HG02798 (cell line): ENCODE measurements at regions not wholly inside any gene's neighbourhood (a gene's known extent, or its start where the extent isn't known, plus 50 kb on each side); places are given as distances from the start of the nearest gene placed in this dataset.
"Not testable (repeated sequence)": the region's sequence is repeated elsewhere in the genome, so short reads cannot be mapped to it uniquely, and the experiment has no call there.

Experiments used
- ATAC-seq: cut with Tn5 transposase; IDR thresholded peaks from one replicate; pipeline ENCODE4 v1.9.1; 2021; ENCODE audit warnings: mild to moderate bottlenecking; ENCODE audit not compliant: unreplicated experiment, poor library complexity

DNA sequence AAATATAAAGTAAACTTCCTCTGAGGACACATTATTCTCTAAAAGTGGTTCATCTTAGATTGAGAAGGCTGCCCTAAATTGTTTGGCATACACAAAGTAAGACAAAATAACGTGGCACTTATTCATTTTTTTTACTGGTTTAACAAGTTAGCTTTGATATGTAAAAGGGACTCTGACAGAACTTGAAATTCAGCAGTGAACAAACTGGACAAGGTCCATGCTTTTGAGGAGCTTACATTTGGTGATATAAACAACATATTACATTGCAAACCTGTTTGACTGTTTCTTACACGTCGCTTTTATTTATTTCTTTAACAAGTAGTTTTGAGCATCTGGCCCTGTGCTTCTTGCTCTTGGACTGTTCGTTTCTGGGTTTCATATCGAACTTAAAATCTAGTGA lies 253.1 kb upstream of the POM121L12 start:
- no peak for ATAC-seq

DNA sequence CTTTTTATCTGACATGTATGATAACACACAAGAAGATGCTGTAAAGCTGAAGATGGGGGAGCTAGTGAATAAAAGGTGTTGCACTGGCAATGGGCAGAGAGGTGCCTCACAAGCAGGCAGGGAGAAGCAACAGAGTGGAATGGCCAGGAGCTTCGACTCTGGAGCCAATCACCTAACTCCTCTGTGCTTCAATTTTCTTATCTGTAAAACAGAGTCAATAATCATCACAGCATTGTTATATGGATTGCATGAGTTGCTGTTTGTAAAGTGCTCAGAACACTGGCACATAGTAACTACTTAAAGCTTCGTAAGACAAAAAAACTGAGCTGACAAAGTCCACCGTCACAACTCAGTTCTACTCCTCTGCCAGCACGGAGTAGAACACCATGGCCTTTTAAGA lies 254.2 kb upstream of the POM121L12 start:
- no peak for ATAC-seq

DNA sequence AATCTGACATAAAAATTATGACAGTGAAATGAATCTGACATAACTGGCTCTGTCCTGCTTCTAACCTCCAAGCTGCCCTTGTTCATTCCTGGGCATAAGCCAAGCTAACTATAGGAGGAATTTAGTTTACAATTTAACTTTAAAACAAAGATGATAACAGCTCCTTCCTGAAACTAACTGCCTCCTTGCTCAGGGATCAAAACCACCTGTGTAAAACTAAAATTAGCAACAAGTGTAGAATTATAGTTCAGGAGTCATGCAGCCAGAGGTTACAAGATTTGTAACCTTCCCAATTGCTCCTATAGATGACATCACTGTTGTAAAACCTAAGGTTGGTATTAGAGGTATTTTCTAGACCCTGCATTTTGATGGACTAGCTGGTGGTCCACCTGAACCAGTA lies 256.4 kb upstream of the POM121L12 start:
- ATAC-seq, result no peak

DNA sequence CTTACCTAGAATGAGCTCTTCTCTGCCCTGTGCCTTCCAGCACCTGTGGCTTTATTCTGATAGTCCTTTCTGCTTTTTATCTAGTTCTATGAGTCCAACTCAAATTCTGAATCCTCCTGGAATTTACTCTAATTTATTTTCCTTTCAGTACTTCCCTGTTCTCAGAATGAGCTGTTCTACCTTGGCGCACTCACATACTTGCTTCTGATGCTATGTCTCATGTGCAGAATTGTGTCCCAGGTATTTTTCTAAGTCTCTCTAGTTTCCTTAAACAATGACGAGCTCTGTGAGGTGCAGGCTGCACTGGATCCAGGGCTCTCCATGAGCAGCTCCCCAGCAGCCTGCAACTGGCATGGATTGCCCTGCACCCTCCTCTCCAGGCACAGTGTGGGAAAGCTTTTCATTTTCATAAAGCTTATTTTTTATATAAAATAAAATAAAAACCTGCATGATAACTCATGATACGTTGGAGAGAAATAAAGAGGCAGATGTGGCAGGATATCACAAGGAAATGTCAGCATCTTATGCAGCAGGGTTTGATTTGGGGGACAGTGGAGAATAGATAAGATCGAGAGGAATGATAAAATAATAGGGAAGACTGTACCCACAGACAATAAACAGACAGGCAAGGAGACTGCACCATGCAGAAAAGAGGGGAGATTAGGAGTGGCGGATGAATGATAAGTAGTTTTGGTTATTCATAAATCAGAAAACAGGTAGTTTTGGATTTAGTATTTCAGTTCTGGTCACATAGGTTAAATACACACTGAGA lies 258.2 kb upstream of the POM121L12 start:
- ATAC-seq, result no peak

DNA sequence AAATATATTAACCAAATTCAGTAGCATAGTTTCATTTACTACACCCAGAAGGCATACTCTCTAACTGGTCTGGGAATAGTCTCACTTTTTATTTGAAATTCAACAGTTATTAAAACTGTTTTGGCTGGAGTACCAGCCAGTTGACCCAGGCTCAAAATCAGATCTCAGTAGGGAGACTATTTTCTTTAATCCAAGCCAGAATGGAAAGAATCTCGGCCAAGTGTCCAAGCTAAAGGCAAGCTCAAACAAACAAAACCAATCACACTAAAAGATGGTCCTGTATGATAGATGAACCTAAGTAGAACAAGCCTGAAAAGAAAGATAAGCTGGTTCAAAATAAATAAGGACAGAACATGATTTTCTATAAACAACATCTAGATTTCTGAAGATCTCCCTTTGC lies 259.6 kb upstream of the POM121L12 start:
- no peak for ATAC-seq

DNA sequence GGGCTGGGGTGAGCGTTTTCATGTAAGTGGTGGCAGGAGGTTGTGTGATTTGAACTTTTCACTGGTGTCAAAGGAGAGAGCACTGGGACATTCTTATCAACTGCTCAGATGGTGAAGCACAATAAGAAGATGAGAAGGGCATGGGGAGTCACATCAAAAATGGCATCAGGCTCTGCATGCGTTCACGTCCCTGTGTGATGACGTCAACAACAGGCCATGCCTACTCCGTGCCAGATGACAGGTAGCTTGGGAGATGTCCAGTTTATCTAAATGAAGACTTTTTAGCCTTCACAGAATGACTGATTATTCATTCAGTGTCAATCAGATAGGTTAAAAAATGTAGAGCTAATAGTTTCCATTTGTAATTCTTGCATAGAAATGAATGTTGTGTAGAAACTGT lies 264.3 kb upstream of the POM121L12 start:
- ATAC-seq, result no peak

DNA sequence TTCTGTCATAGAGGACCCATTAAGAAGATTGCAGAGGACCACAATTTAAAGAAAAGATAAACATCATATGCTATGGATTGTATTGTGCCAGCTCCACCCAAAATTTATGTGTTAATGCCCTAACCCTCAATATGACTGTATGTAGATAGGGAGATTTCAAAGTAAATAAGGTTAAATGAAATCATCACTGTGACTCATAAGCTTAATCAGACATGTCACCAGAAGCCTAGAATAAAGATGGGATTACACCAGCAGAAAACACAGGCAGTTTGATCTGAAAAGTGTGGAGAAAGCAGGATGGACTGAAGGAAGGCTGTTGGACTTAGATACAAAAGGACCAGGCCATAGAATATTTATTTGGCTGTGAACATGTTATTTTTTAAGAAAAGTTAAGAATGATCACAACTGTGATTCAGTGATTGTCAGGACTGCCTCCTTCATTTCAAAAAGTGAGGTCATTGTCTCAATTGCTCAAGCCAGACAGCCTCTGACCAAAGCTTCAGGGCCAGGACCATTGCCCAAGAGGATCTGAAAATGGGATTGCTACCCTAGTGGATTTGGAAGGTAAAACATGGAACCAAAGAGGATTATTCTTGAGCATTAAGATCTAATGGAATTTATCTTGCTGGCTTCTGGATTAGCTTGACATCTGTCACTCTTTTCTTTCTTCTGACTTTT lies 270.8 kb upstream of the POM121L12 start:
- ATAC-seq, result no peak

DNA sequence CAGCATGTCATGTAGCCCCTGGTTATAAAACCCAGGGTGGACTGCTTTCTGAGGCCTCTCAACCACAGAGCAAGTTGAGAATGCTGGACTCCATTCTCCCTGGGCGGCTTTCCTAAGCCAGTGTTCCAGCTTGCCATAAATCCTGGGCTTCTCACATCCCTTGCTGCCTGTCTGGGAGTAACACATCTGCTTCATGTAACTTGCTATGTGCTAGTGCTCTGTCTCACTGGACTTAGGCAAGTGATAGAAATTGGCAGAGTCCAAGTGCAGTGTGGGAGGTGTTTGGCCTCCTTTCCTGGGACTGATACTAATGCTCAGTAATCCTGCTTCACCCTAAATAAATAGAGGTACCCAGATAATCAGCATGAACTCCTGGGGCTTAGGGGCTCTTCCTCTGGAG lies 277.1 kb upstream of the POM121L12 start:
- ATAC-seq, result no peak

DNA sequence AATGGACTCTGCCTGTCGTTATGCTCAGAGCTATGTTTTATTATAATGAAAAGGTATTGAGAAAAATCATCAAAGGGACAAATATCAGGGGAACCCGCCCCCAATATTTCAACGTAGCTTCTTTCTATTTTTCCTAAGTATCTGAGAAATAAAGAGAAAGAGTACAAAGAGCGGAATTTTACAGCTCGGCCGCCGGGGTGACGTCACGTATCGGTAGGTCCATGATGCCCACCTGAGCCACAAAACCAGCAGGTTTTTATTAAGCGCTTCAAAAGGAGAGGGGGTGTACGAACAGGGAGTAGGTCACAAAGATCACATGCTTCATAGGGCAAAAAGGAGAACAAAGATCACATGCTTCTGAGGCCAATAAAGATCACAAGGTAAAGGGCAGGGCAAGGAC lies 281.6 kb upstream of the POM121L12 start:
- no peak for ATAC-seq

DNA sequence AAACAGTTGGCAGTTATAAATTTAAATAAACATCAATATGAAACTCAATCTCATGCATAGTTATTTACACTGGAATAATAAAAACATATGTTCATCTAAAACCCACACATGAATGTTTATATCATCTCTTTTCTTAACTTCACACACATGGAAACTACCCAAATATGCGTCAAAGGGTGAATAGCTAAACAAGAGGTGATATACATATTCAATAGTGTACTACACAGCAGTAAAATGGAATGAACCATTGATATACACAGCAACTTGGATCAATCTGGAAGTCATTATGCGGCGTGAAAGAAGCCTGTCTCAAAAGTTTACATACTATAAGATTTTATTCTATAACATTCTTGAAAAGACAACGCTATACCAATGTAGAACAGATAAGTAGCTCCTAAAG lies 282.5 kb upstream of the POM121L12 start:
- no peak for ATAC-seq

DNA sequence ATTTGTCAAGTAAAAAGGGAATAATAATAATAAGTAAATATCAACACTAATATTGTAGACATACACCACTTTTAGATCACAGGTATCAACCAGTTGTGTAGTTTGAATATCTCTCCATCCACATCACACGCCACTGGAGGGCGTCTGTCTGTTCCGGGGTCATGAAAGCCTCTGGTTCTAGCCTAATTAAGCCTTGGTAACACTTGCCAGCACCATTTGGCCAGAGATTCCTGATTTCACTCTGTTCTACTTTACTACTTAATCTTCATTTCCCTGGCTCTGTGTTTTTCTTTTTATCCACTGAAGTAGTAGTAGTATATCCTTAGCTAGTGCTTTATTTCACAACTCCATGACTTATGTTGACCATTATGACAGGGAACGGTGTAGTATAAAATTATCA lies 285.6 kb upstream of the POM121L12 start:
- ATAC-seq, result no peak

DNA sequence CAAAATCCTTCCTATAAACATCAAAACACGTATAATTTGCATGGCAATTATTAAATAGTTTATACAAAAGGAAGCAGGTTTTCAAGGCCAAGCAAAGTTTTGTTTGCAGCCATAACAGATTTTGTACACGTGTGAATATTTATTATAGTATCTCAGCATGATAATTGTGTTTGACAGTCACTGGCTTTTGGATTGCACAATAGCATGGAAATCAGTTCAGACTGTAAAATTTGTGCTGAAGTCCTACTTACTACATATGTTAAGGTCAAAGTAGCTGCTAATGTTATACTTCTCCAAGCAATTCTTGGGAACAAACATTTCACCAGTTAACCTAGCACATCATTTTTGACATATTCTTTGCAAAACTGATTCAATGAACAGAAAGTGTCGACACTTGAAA lies 287.6 kb upstream of the POM121L12 start:
- ATAC-seq, result no peak

DNA sequence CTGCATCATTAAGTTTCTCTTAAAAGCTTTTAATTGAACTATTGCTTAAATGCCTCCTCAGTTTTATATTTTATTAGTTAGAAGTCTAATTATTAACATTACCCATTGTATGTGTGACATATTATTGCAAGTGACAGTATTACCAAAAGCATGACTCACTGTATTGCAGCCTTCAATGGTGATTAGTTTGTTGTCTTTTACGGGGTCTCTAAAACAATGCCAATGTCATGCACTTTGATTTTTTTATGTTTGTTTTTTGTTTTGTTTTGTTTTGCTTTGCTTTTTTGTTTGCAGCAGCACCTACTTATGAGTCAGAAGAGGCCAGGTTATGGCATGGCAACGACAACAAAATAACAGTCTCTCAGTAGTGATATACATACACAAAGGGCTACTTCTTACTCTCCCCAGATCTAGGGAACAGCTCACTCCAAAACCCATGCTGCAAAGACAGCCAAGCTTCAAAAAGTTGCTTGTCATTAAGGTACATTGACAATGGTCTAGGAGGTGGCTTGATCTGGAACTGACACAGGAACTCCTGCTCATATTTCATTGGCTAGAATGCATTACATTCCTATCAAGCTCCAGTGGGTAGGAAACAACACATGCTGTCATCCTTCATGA lies 293.7 kb upstream of the POM121L12 start:
- no peak for ATAC-seq

DNA sequence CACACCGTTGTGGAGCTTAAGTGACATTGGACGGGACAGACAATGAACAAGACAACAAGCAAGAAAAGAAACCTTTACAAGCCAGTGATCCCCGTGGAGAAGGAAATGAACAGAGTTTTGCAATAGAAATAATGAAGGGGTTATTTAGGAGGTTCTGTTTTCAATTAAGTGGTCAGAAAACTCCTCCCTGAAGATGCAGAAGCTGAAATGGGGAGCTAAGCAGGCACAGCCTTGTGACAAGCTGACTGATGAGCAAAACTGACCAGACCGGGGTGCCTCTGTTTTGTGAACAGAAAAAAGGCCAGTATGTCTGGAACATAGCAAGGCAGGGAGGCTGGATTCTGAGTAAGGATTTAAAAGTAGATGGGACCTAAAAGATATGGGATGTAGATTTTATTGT lies 299.8 kb upstream of the POM121L12 start:
- no peak for ATAC-seq

DNA sequence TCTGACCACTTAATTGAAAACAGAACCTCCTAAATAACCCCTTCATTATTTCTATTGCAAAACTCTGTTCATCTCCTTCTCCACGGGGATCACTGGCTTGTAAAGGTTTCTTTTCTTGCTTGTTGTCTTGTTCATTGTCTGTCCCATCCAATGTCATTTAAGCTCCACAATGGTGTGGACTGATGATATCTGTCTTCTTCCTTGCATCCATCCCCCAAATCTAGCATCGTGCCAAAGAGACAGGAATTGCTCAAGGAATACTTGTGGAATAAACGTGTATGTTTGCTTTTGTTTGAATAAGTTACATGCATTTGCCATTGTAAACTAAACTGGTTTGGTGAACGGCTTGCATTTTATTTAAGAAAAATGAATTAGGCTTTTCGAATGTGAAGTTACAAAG lies 306.8 kb upstream of the POM121L12 start:
- not testable (repeated sequence) for ATAC-seq

DNA sequence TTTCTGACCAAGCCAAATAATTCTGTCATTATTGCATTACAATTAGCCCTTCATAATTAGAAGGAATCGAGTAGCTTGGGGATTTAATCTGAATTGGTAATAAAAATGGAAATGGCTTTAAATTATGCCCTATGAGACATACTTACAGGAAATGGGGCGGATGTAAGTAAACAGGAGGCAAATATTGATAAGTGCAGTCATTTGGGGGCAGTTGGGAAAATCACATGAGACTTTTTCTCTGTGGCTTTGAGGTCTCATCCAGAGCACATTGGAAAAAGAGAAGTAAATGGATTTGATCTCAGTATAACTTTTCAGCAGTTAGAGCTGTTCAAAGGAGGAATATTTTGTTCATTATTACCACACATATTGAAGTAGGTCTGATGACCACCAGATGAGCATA lies 307.8 kb upstream of the POM121L12 start:
- ATAC-seq, result no peak

DNA sequence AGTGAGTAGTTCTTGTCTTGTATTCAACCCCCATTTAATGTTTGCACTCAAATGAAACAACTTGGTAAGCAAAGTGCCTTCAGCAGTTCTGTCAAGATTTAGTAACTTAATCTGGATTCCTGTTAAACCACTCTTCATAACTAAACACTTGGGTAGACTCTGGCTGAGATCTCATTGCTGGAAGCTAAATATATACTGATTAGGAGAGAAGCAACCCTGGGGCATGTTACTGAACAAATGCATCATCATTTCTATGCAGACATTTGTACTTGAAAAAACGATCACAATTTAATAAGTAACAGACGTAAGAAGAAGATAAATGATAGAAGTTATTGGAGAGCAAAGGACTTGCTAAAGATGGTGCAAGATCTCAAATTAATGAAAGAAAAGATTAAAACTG lies 308.4 kb upstream of the POM121L12 start:
- no peak for ATAC-seq

DNA sequence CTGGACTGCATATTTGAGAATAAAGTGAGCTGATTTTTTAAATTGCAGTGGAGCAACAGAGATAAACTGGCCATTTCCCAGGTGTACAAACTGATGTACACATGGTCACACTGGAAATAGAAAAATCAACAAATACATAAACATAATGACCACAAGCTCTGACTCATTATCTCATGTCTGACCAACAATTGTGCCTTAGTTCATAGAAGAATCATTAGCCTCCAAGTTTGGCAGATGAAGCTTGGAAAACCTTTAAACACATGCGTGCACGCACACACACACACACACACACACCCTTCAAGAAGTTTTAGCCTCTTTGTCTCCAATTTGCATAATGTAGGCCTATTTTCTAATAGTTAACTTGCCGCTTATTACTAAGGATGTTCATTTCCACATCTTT lies 308.9 kb upstream of the POM121L12 start:
- no peak for ATAC-seq

DNA sequence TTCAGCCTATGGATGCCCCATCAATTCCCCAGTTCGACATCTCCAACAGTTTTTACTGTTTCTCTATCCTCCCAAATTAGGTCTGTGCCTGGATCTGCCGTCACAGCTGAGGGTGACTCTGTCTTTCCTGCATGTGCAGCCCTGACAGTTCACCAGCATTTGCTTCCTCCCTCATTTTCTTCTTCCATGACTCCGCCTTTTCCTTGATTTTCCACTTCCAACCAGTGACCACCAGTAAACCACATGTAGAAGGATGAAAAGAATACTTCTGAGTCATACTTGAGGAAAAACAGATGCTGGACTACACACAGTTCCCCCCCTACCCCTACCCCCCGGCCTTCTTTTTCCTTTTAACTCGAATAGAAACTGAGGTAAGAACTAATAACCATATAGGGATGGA lies 311.8 kb upstream of the POM121L12 start:
- no peak for ATAC-seq

DNA sequence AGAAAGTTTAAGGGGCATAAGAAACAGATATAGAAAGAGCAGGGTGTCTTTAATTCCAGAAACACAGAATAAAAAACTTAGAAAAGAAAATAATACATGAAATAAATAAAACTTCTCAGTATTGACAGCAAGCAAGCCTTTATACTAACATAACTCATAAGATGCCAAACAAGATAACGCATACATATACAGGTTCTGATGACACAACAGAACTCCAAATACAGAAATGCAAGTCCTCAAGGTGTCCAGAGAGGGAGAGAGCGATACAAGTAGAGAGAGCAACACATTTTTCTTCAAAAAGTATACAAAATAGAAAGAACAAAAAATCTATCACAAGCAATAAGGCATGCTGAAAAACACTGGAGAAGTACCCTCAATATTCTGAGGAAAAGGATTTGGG lies 314.6 kb upstream of the POM121L12 start:
- no peak for ATAC-seq

DNA sequence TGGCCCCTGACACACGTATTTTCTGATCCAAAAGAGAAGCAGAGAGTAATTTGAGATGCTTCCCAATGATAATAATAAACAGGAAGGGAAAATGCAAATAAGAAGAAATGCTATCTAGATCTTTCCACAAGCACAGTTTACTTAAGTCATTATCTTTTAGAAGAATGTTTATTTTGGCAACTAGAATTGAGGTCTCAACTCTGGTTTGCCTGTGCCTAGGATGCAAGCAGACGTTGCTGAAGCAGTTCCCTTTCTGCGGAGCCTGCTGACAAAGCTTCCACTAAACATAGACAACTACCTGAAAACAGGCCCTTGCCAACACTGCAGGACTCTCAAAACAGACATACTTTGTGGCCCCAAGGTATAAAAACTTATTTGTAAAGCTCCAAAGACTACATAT lies 315.8 kb upstream of the POM121L12 start:
- no peak for ATAC-seq

DNA sequence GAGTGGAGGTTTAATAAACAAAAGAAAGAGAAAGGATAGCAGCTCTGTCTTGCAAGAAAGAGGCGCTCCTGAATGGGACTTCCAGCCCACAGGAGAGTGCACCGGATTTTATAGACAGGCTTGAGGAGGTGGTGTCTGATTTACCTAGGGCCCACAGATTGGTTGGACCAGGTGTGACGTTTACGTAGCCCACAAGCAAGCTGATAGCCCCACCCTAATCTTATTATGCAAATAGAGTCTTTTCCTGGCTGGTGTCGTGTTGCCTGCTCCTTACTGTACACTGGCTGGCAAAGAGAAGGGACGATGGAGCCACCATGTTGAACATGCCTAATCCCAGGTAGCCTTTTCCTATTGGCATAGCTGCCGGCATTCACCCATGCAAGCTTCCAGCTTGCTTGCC lies 319.7 kb upstream of the POM121L12 start:
- ATAC-seq, result no peak
